ENCODE measurements at regions not wholly inside any gene's neighbourhood (a gene's known extent, or its start where the extent isn't known, plus 50 kb on each side); places are given as distances from the start of the nearest gene placed in this dataset.

DNA sequence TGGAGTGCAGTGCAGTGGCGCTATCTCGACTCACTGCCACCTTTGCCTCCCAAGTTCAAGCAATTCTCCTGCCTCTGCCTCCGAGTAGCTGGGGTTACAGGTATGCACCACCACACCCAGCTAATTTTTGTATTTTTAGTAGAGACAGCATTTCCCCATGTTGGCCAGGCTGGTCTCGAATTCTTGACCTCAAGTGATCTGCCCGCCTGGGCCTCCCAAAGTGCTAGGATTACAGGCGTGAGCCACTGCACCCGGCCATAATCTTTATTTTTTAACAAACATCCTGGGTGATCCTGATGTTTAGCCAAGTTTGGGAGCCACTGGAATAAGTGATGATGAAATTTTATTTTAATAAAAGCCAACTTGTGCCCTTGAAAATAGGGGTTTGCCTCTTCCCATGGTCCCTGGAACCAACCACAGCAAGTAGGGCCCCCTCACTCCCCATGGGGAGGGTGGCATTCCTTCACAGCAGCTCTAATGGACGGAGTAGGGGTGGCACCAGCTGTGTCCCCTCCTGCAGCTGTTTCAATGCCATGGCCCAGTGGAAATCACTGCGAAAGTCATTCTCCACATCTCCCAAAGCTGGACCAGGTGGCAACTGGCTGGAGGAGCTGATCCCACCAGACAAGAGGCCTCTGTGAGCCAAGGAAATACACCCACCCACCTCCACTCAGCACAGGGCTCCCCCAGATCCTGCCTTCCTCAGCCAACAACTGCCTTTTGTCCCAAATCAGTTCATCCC lies 194.8 kb downstream of the ZFP36L2 start:
- no peaks in the 10 kb centered on the region for H3F3A ChIP-seq (replicated peaks; ENCODE audit: low read depth)
- no peaks in the 10 kb centered on the region for H3K9me2 ChIP-seq (ENCODE audit: insufficient read depth)
- H3K4me3 Mint-ChIP-seq, result no peak overlapping the region
- H3K36me3 Mint-ChIP-seq (ENCODE audit: low read depth), result no peaks in the 10 kb centered on the region; the same call in 2 of the 3 replicates
- peak overlapping the region; percentile 18; the same call in 1 of the 2 replicates for H2AFZ ChIP-seq
- H3K27ac ChIP-seq (ENCODE audit: low read depth), result no peak overlapping the region
- H3K4me2 ChIP-seq, result no peak overlapping the region
- no peak for ATAC-seq
- no peak overlapping the region for H3K4me3 ChIP-seq
- H3K36me3 ChIP-seq (ENCODE audit: insufficient read depth), result no peaks in the 10 kb centered on the region
- H3K27me3 ChIP-seq (ENCODE audit: insufficient read depth), result no peaks in the 10 kb centered on the region
- no peak overlapping the region for H3K27ac Mint-ChIP-seq
- TF ChIP-seq ZNF114 (CRISPR knock-in tag; IDR thresholded peaks at IDR 0.05), result no peak
- no peak for TF ChIP-seq STAT1 (IDR thresholded peaks at IDR 0.05; ENCODE audit: unreplicated experiment)
- TF ChIP-seq, protein P1, sequence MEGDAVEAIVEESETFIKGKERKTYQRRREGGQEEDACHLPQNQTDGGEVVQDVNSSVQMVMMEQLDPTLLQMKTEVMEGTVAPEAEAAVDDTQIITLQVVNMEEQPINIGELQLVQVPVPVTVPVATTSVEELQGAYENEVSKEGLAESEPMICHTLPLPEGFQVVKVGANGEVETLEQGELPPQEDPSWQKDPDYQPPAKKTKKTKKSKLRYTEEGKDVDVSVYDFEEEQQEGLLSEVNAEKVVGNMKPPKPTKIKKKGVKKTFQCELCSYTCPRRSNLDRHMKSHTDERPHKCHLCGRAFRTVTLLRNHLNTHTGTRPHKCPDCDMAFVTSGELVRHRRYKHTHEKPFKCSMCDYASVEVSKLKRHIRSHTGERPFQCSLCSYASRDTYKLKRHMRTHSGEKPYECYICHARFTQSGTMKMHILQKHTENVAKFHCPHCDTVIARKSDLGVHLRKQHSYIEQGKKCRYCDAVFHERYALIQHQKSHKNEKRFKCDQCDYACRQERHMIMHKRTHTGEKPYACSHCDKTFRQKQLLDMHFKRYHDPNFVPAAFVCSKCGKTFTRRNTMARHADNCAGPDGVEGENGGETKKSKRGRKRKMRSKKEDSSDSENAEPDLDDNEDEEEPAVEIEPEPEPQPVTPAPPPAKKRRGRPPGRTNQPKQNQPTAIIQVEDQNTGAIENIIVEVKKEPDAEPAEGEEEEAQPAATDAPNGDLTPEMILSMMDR (conservative IDR thresholded peaks at IDR 0.05; ENCODE audit: low read depth in 2 of 2), result no peak
- TF ChIP-seq, protein P2, sequence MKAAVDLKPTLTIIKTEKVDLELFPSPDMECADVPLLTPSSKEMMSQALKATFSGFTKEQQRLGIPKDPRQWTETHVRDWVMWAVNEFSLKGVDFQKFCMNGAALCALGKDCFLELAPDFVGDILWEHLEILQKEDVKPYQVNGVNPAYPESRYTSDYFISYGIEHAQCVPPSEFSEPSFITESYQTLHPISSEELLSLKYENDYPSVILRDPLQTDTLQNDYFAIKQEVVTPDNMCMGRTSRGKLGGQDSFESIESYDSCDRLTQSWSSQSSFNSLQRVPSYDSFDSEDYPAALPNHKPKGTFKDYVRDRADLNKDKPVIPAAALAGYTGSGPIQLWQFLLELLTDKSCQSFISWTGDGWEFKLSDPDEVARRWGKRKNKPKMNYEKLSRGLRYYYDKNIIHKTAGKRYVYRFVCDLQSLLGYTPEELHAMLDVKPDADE (IDR thresholded peaks at IDR 0.05), result no peak
- H3K9me3 Mint-ChIP-seq, result no peaks in the 10 kb centered on the region; the same call in 1 of the 3 replicates
- no peak for DNase-seq (ENCODE audit: low spot score)
- no peaks in the 10 kb centered on the region for H3K4me1 ChIP-seq (ENCODE audit: insufficient read depth)
- H3K79me2 ChIP-seq (replicated peaks; ENCODE audit: insufficient read depth), result no peaks in the 10 kb centered on the region
- H3K27me3 Mint-ChIP-seq (ENCODE audit: insufficient read depth, low read depth, poor library complexity), result peaks cover 2% of the 10 kb centered on the region
- H3K4me1 Mint-ChIP-seq, result peaks cover 4% of the 10 kb centered on the region
- no peaks in the 10 kb centered on the region for H4K20me1 ChIP-seq (replicated peaks; ENCODE audit: insufficient read depth)

DNA sequence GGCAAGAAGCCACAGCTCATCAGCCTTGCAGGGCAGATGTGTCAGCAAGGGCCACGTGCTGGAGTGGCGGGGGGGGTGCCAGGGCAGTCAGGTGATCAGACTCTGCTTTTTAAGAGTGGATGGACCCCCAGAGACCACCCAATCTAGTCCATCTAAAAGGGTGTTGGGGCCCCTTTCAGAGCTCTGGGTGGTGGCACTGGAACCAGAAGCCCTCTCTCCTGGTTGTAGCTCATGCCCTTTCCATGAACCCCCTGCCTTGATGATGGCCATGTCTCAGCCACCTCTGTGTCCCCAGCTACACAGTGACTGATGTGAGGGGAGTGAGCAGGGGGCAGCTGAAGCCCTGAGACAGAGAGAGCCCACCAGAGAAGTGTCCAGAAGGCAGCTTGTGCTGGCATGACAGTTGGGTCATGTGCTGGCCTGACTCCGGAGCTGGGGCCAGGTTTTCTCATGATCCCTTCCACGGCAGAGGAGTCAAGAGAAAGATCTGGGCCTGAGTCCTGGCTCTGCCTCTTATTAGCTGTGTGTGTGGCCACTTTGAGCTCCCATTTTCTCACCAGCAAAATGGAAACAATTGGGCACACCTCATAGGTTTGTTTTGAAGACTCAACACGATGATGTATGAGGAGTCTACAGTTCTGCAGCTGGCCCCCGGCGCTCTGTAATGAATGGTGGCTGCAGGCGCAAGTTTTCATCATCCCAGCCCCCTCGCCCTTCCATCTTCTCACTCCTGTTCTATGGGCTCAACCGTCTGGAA lies 195.7 kb downstream of the ZFP36L2 start:
- Histone ChIP-seq H3K27ac (ENCODE audit: low read depth) (no peak overlapping the region), H3K27me3 (ENCODE audit: insufficient read depth) (no peaks in the 10 kb centered on the region), H3K4me2 (no peak overlapping the region), H3K36me3 (ENCODE audit: insufficient read depth) (no peaks in the 10 kb centered on the region), H2AFZ (no peak overlapping the region), H4K20me1 (replicated peaks; ENCODE audit: insufficient read depth) (no peaks in the 10 kb centered on the region), H3K4me3 (no peak overlapping the region), H3K9me2 (ENCODE audit: insufficient read depth) (no peaks in the 10 kb centered on the region), H3F3A (replicated peaks; ENCODE audit: low read depth) (no peaks in the 10 kb centered on the region), H3K4me1 (ENCODE audit: insufficient read depth) (no peaks in the 10 kb centered on the region), H3K79me2 (replicated peaks; ENCODE audit: insufficient read depth) (no peaks in the 10 kb centered on the region)
- Mint-ChIP-seq H3K9me3 (no peaks in the 10 kb centered on the region; the same call in 1 of the 3 replicates), H3K4me3 (no peak overlapping the region), H3K27ac (no peak overlapping the region), H3K27me3 (ENCODE audit: insufficient read depth, low read depth, poor library complexity) (no peaks in the 10 kb centered on the region), H3K4me1 (peaks cover 4% of the 10 kb centered on the region), H3K36me3 (ENCODE audit: low read depth) (no peaks in the 10 kb centered on the region; the same call in 2 of the 3 replicates)
- ATAC-seq, result no peak
- DNase-seq (ENCODE audit: low spot score), result no peak
- TF ChIP-seq CREB1 (CRISPR knock-in tag; IDR thresholded peaks at IDR 0.05; ENCODE audit: low read depth) (no peak), JUNB (IDR thresholded peaks at IDR 0.05; ENCODE audit: unreplicated experiment) (no peak), STAT1 (IDR thresholded peaks at IDR 0.05; ENCODE audit: unreplicated experiment) (no peak)
- TF ChIP-seq, protein P3, sequence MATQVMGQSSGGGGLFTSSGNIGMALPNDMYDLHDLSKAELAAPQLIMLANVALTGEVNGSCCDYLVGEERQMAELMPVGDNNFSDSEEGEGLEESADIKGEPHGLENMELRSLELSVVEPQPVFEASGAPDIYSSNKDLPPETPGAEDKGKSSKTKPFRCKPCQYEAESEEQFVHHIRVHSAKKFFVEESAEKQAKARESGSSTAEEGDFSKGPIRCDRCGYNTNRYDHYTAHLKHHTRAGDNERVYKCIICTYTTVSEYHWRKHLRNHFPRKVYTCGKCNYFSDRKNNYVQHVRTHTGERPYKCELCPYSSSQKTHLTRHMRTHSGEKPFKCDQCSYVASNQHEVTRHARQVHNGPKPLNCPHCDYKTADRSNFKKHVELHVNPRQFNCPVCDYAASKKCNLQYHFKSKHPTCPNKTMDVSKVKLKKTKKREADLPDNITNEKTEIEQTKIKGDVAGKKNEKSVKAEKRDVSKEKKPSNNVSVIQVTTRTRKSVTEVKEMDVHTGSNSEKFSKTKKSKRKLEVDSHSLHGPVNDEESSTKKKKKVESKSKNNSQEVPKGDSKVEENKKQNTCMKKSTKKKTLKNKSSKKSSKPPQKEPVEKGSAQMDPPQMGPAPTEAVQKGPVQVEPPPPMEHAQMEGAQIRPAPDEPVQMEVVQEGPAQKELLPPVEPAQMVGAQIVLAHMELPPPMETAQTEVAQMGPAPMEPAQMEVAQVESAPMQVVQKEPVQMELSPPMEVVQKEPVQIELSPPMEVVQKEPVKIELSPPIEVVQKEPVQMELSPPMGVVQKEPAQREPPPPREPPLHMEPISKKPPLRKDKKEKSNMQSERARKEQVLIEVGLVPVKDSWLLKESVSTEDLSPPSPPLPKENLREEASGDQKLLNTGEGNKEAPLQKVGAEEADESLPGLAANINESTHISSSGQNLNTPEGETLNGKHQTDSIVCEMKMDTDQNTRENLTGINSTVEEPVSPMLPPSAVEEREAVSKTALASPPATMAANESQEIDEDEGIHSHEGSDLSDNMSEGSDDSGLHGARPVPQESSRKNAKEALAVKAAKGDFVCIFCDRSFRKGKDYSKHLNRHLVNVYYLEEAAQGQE (IDR thresholded peaks at IDR 0.05; ENCODE audit: unreplicated experiment), result no peak

All from GM23338 (cell line).